H1 (cell line): ENCODE measurements at regions not wholly inside any gene's neighbourhood (a gene's known extent, or its start where the extent isn't known, plus 50 kb on each side); places are given as distances from the start of the nearest gene placed in this dataset.

Experiments used
- CTCF ChIA-PET: fragments of 300-600 bp; sonication (Branson Sonifier 250); formaldehyde crosslinking; loops from one replicate; lab custom pipeline; 2021; ENCODE audit not compliant: partially characterized antibody; lab: Charles Lee
- POLR2A ChIA-PET: fragments of 300-600 bp; sonication (Branson Sonifier 250); formaldehyde crosslinking; loops from one replicate; lab custom pipeline; 2021; ENCODE audit warnings: inconsistent platforms; ENCODE audit not compliant: partially characterized antibody; lab: Charles Lee
- DNase-seq, 2 experiments: peaks; one replicate each; pipeline versions ENCODE4 v3.0.0 to v3.0.0-alpha.2; 2010 to 2022; ENCODE audit warnings: low spot score in 2 of 2, low read depth in 1 of 2, mixed read lengths in 1 of 2
- FAIRE-seq: peaks from 2 replicates; lab custom pipeline; 2011; peaks lifted over from hg19 to GRCh38; lab: Jason Lieb, UNC
- H2AFZ ChIP-seq: 2 replicates; pipeline ENCODE4 v1.8.1; 2012; ENCODE audit warnings: low read length, inconsistent platforms
- H2AK5ac ChIP-seq: 2 replicates; pipeline ENCODE4 v1.6.1; 2013; ENCODE audit warnings: low read depth, low read length
- H2BK120ac ChIP-seq: replicated peaks from 2 replicates; pipeline ENCODE3; 2013; ENCODE audit warnings: low read depth, low read length, inconsistent platforms
- H2BK12ac ChIP-seq: 2 replicates; pipeline ENCODE4 v1.6.1; 2013; ENCODE audit warnings: low read depth, low read length
- H2BK15ac ChIP-seq: 2 replicates; pipeline ENCODE4 v1.6.1; 2013; ENCODE audit warnings: low read length
- H2BK20ac ChIP-seq: 2 replicates; pipeline ENCODE4 v1.6.1; 2013; ENCODE audit warnings: low read length
- H2BK5ac ChIP-seq: 2 replicates; pipeline ENCODE4 v1.6.1; 2013; ENCODE audit warnings: low read depth, low read length
- H3K14ac ChIP-seq: 2 replicates; pipeline ENCODE4 v1.6.1; 2013; ENCODE audit warnings: inconsistent platforms; ENCODE audit not compliant: insufficient read length
- H3K18ac ChIP-seq: 2 replicates; pipeline ENCODE4 v1.6.1; 2013; ENCODE audit warnings: low read length; ENCODE audit errors: extremely low read depth
- H3K23ac ChIP-seq: 2 replicates; pipeline ENCODE4 v1.6.1; 2013; ENCODE audit warnings: inconsistent platforms; ENCODE audit not compliant: insufficient read length
- H3K23me2 ChIP-seq: 2 replicates; pipeline ENCODE4 v1.6.1; 2013; ENCODE audit warnings: low read depth, low read length
- H3K27ac ChIP-seq: 2 replicates; pipeline ENCODE4 v1.6.1; 2011; ENCODE audit warnings: low read depth, low read length, inconsistent platforms
- H3K27me3 ChIP-seq, 4 experiments: replicated peaks in 1 of 4; 1 replicate in 1 of 4; 2 replicates in 3 of 4; pipeline versions ENCODE4 v1.6.1 to v1.8.1; 2011 to 2013; ENCODE audit warnings: low read length in 3 of 4, mild to moderate bottlenecking in 3 of 4, inconsistent platforms in 2 of 4, mixed read lengths in 2 of 4, moderate library complexity in 1 of 4; ENCODE audit not compliant: control insufficient read depth in 3 of 4, insufficient read depth in 3 of 4; ENCODE audit errors: extremely low read depth in 1 of 4
- H3K36me3 ChIP-seq, 4 experiments: 2 replicates each; pipeline versions ENCODE4 v1.6.1 to v1.8.1; 2011 to 2013; ENCODE audit warnings: mild to moderate bottlenecking in 4 of 4, low read length in 3 of 4, moderate library complexity in 2 of 4, control low read depth in 1 of 4, inconsistent platforms in 1 of 4; ENCODE audit not compliant: insufficient read depth in 4 of 4, control insufficient read depth in 2 of 4
- H3K4ac ChIP-seq: replicated peaks from 2 replicates; pipeline ENCODE3; 2013; ENCODE audit warnings: low read length, low read depth, mixed read lengths, inconsistent platforms; ENCODE audit not compliant: insufficient read length
- H3K4me1 ChIP-seq, 4 experiments: replicated peaks in 1 of 4; 1 replicate in 1 of 4; 2 replicates in 3 of 4; pipeline versions ENCODE4 v1.6.1 to v1.8.1; 2011 to 2013; ENCODE audit warnings: low read length in 3 of 4, inconsistent platforms in 2 of 4, mixed read lengths in 1 of 4; ENCODE audit not compliant: insufficient read depth in 4 of 4, control insufficient read depth in 3 of 4
- H3K4me2 ChIP-seq, 2 experiments: 2 replicates each; pipeline versions ENCODE4 v1.6.1 to v1.8.1; 2011 to 2013; ENCODE audit warnings: low read depth in 2 of 2, low read length in 2 of 2, control low read depth in 1 of 2, inconsistent platforms in 1 of 2, mild to moderate bottlenecking in 1 of 2; ENCODE audit not compliant: insufficient read depth in 1 of 2
- H3K4me3 ChIP-seq, 4 experiments: fragments of 200-600, 300-600 bp in 1 of 4; sonication (generic), shearing (Covaris generic), sonication (Bioruptor Twin) in 1 of 4; 2 replicates each; pipeline versions ENCODE4 v1.5.1 to v1.8.1; 2011 to 2016; ENCODE audit warnings: low read length in 4 of 4, low read depth in 3 of 4, control low read depth in 2 of 4, inconsistent platforms in 2 of 4, mild to moderate bottlenecking in 2 of 4, mixed read lengths in 1 of 4, moderate library complexity in 1 of 4; ENCODE audit not compliant: insufficient read depth in 2 of 4; ENCODE audit errors: extremely low read depth in 1 of 4
- H3K56ac ChIP-seq: replicated peaks from 2 replicates; pipeline ENCODE3; 2013; ENCODE audit warnings: low read depth, mild to moderate bottlenecking, mixed read lengths, low read length, inconsistent platforms; ENCODE audit not compliant: insufficient read length
- H3K79me1 ChIP-seq: 2 replicates; pipeline ENCODE4 v1.6.1; 2013; ENCODE audit warnings: low read depth, low read length, control low read depth
- H3K79me2 ChIP-seq, 2 experiments: 2 replicates each; pipeline versions ENCODE4 v1.6.1 to v1.8.1; 2012 to 2013; ENCODE audit warnings: low read length in 2 of 2, mild to moderate bottlenecking in 2 of 2, inconsistent platforms in 1 of 2; ENCODE audit not compliant: insufficient read depth in 2 of 2, control insufficient read depth in 1 of 2
- H3K9ac ChIP-seq, 4 experiments: replicated peaks in 1 of 4; 1 replicate in 1 of 4; 2 replicates in 3 of 4; pipeline versions ENCODE4 v1.6.1 to v1.8.1; 2011 to 2013; ENCODE audit warnings: low read depth in 3 of 4, low read length in 3 of 4, control low read depth in 2 of 4, mild to moderate bottlenecking in 2 of 4, moderate library complexity in 2 of 4, inconsistent platforms in 1 of 4; ENCODE audit errors: extremely low read depth in 1 of 4
- H3K9me3 ChIP-seq, 2 experiments: 2 replicates each; pipeline versions ENCODE4 v1.6.1 to v1.8.1; 2012 to 2013; ENCODE audit warnings: mild to moderate bottlenecking in 2 of 2, moderate library complexity in 2 of 2, control low read depth in 1 of 2, inconsistent platforms in 1 of 2, low read depth in 1 of 2, low read length in 1 of 2, mixed read lengths in 1 of 2; ENCODE audit not compliant: insufficient read depth in 2 of 2
- H4K20me1 ChIP-seq, 2 experiments: replicated peaks in 1 of 2; 2 replicates each; pipeline versions ENCODE3 to v1.8.1; 2011 to 2013; ENCODE audit warnings: inconsistent platforms in 2 of 2, low read length in 2 of 2, mild to moderate bottlenecking in 1 of 2; ENCODE audit not compliant: insufficient read depth in 2 of 2, control insufficient read depth in 1 of 2
- H4K5ac ChIP-seq: 2 replicates; pipeline ENCODE4 v1.6.1; 2013; ENCODE audit warnings: low read length, low read depth, mixed read lengths, inconsistent platforms; ENCODE audit not compliant: insufficient read length
- H4K8ac ChIP-seq: 2 replicates; pipeline ENCODE4 v1.8.0; 2013; ENCODE audit warnings: mild to moderate bottlenecking, moderate library complexity, low read length, inconsistent platforms; ENCODE audit not compliant: insufficient read depth; ENCODE audit errors: extremely low read depth
- H4K91ac ChIP-seq: replicated peaks from 2 replicates; pipeline ENCODE3; 2013; ENCODE audit warnings: low read length, mixed read lengths, inconsistent platforms; ENCODE audit not compliant: insufficient read length
- EZH2 ChIP-seq: fragments of 200-600 bp; sonication (generic); IDR thresholded peaks from 2 replicates; pipeline ENCODE4 v1.7.1; 2012; ENCODE audit warnings: low read depth, mild to moderate bottlenecking, moderate library complexity, low read length, inconsistent platforms; ENCODE audit not compliant: severe bottlenecking

DNA sequence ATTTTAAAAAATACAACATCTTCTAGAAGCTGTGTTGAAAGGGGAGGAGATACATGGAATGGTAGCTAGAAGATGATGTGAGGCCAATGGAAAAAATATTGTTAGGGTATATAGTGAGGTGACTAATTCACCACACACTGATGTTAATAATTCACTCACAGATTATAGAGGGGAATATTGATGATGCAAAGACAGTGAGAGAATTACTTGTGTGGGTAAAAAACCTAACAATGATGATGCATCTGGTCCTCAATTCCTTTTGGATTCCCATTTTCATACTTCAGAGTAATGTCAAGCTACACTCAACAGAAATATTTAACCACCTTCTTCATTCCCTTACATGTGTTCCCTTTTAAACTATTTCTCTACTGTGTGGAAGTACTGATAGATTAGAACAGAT is 169.5 kb upstream of the DPYD start:
- no peak overlapping the region for H3K18ac ChIP-seq
- no peaks in the 10 kb centered on the region for H4K20me1 ChIP-seq
- DNase-seq, result no peak
- H2BK20ac ChIP-seq, result no peak overlapping the region
- no peaks in the 10 kb centered on the region for H3K79me1 ChIP-seq
- H3K23me2 ChIP-seq, result no peaks in the 10 kb centered on the region
- no peak overlapping the region for H4K8ac ChIP-seq
- no peak overlapping the region for H3K23ac ChIP-seq
- H2BK5ac ChIP-seq, result no peak overlapping the region
- no peak overlapping the region for H2BK120ac ChIP-seq
- H2BK12ac ChIP-seq, result no peak overlapping the region
- no peaks in the 10 kb centered on the region for H3K27me3 ChIP-seq
- H3K56ac ChIP-seq, result no peak overlapping the region
- no peak overlapping the region for H2AFZ ChIP-seq
- no peak overlapping the region for H2AK5ac ChIP-seq
- H3K9ac ChIP-seq, result no peak overlapping the region
- no peak overlapping the region for H3K4ac ChIP-seq
- no peaks in the 10 kb centered on the region for H3K79me2 ChIP-seq
- no peak overlapping the region for H4K91ac ChIP-seq
- H3K36me3 ChIP-seq, result no peaks in the 10 kb centered on the region
- H2BK15ac ChIP-seq, result no peak overlapping the region
- CTCF ChIA-PET, result interaction anchor here (0.6 to 2.0 kb wide), 3 partner anchors 258 to 624 kb away, joined by 4 to 6 read pairs (median 5); no protein-coding TSS in a partner anchor
- no peak for TF ChIP-seq EZH2
- H3K4me3 ChIP-seq, result no peak overlapping the region
- no peak for FAIRE-seq
- no peak overlapping the region for H4K5ac ChIP-seq
- H3K9me3 ChIP-seq, result no peaks in the 10 kb centered on the region
- no peak overlapping the region for H3K14ac ChIP-seq
- POLR2A ChIA-PET, result no interaction called here
- peaks cover 0 to 2% (median 0%) of the 10 kb centered on the region in 4 experiments; a peak in 1 of 7 replicates for H3K4me1 ChIP-seq
- no peak overlapping the region for H3K4me2 ChIP-seq
- H3K27ac ChIP-seq, result no peak overlapping the region
